Nephron progenitor cell (in vitro differentiated cells): ENCODE measurements at regions not wholly inside any gene's neighbourhood (a gene's known extent, or its start where the extent isn't known, plus 50 kb on each side); places are given as distances from the start of the nearest gene placed in this dataset.
A peak's percentile ranks its signal among the peaks of the same experiment; 100 is the strongest.

Source experiments
- DNase-seq: peaks from one replicate; pipeline ENCODE4 v3.0.0; 2021
- H3K27ac Mint-ChIP-seq: 2 replicates; pipeline ENCODE4 v1.8.0; 2021; ENCODE audit warnings: mild to moderate bottlenecking, moderate library complexity, mixed read lengths
- H3K27me3 Mint-ChIP-seq: 2 replicates; pipeline ENCODE4 v1.8.0; 2021; ENCODE audit warnings: mild to moderate bottlenecking, low read depth, mixed read lengths; ENCODE audit not compliant: poor library complexity
- H3K36me3 Mint-ChIP-seq: 2 replicates; pipeline ENCODE4 v1.8.0; 2021; ENCODE audit warnings: low read depth, mixed read lengths
- H3K4me1 Mint-ChIP-seq: 2 replicates; pipeline ENCODE4 v1.8.0; 2021; ENCODE audit warnings: mixed read lengths
- H3K4me3 Mint-ChIP-seq: 2 replicates; pipeline ENCODE4 v1.8.0; 2021; ENCODE audit warnings: mild to moderate bottlenecking, moderate library complexity, mixed read lengths
- H3K9me3 Mint-ChIP-seq: 2 replicates; pipeline ENCODE4 v1.8.0; 2021; ENCODE audit warnings: mild to moderate bottlenecking, moderate library complexity, mixed read lengths
- CTCF ChIP-seq: fragments of 200-600 bp; sonication (generic); IDR thresholded peaks from 2 replicates; pipeline ENCODE4 v1.5.0; 2021; ENCODE audit warnings: antibody characterized with exemption

- Mint-ChIP-seq H3K27me3 (peaks cover 8% of the 10 kb centered on the region), H3K36me3 (no peaks in the 10 kb centered on the region), H3K4me1 (peaks cover 20% of the 10 kb centered on the region), H3K27ac (no peak overlapping the region), H3K4me3 (no peak overlapping the region), H3K9me3 (no peaks in the 10 kb centered on the region)
- TF ChIP-seq CTCF = peak; percentile 79
- DNase-seq = peak; percentile 20
Measured at GRCh38 chr3:59212128-59212779, 162.4 kb upstream of the CFAP20DC start.

GRCh38 chr3:59210260-59210659 lies 160.4 kb upstream of the CFAP20DC start:
- DNase-seq = no peak
- Mint-ChIP-seq H3K27ac (no peak overlapping the region), H3K9me3 (no peaks in the 10 kb centered on the region), H3K4me3 (no peak overlapping the region), H3K27me3 (peaks cover 8% of the 10 kb centered on the region), H3K36me3 (no peaks in the 10 kb centered on the region), H3K4me1 (peaks cover 20% of the 10 kb centered on the region)
- no peak for TF ChIP-seq CTCF

- peaks cover 6% of the 10 kb centered on the region for H3K27me3 Mint-ChIP-seq
- H3K36me3 Mint-ChIP-seq = no peaks in the 10 kb centered on the region
- no peak for TF ChIP-seq CTCF
- H3K27ac Mint-ChIP-seq = no peak overlapping the region
- no peaks in the 10 kb centered on the region for H3K4me1 Mint-ChIP-seq
- DNase-seq = no peak
- H3K4me3 Mint-ChIP-seq = no peak overlapping the region
- H3K9me3 Mint-ChIP-seq = no peaks in the 10 kb centered on the region
Measured at GRCh38 chr3:59192473-59192872, 142.6 kb upstream of the CFAP20DC start.

- DNase-seq = no peak
- no peak for TF ChIP-seq CTCF
- H3K4me3 Mint-ChIP-seq = no peak overlapping the region
- no peak overlapping the region for H3K27ac Mint-ChIP-seq
- H3K9me3 Mint-ChIP-seq = no peaks in the 10 kb centered on the region
- H3K36me3 Mint-ChIP-seq = no peaks in the 10 kb centered on the region
- H3K4me1 Mint-ChIP-seq = no peaks in the 10 kb centered on the region
- H3K27me3 Mint-ChIP-seq = peaks cover 6% of the 10 kb centered on the region
Measured at GRCh38 chr3:59191651-59192050, 141.8 kb upstream of the CFAP20DC start.

- no peaks in the 10 kb centered on the region for H3K4me1 Mint-ChIP-seq
- no peak overlapping the region for H3K27ac Mint-ChIP-seq
- H3K9me3 Mint-ChIP-seq = no peaks in the 10 kb centered on the region
- no peak for DNase-seq
- TF ChIP-seq CTCF = no peak
- no peak overlapping the region for H3K4me3 Mint-ChIP-seq
- no peaks in the 10 kb centered on the region for H3K36me3 Mint-ChIP-seq
- H3K27me3 Mint-ChIP-seq = peaks cover 6% of the 10 kb centered on the region
Measured at GRCh38 chr3:59189939-59190338, 140.1 kb upstream of the CFAP20DC start.

- DNase-seq = no peak
- no peak for TF ChIP-seq CTCF
- Mint-ChIP-seq H3K4me3 (no peak overlapping the region), H3K9me3 (no peaks in the 10 kb centered on the region), H3K36me3 (no peaks in the 10 kb centered on the region), H3K27me3 (peaks cover 4% of the 10 kb centered on the region), H3K4me1 (no peaks in the 10 kb centered on the region), H3K27ac (no peak overlapping the region)
Measured at GRCh38 chr3:59189526-59189925, 139.7 kb upstream of the CFAP20DC start.
